GM12872 (cell line): ENCODE measurements at regions not wholly inside any gene's neighbourhood (a gene's known extent, or its start where the extent isn't known, plus 50 kb on each side); places are given as distances from the start of the nearest gene placed in this dataset.

ENCODE experiments used
- CTCF ChIP-seq: IDR thresholded peaks from 3 replicates; pipeline ENCODE4 v1.5.1; 2011; ENCODE audit warnings: low read depth, mild to moderate bottlenecking, low read length, moderate library complexity; ENCODE audit not compliant: insufficient read depth

GRCh38 chr6:94501516-94501915 lies 1075.8 kb upstream of the MANEA start:
- TF ChIP-seq CTCF, result no peak

- no peak for TF ChIP-seq CTCF
Measured at GRCh38 chr6:94498099-94498498, 1078.7 kb upstream of the EPHA7 start.

- TF ChIP-seq CTCF, result no peak
Measured at GRCh38 chr6:94494500-94494899, 1075.1 kb upstream of the EPHA7 start.

GRCh38 chr6:94487371-94487770 lies 1068.0 kb upstream of the EPHA7 start:
- TF ChIP-seq CTCF, result no peak

GRCh38 chr6:94478133-94479005 lies 1059.0 kb upstream of the EPHA7 start:
- no peak for TF ChIP-seq CTCF

- TF ChIP-seq CTCF, result no peak
Measured at GRCh38 chr6:94468830-94469229, 1049.5 kb upstream of the EPHA7 start.

GRCh38 chr6:94464018-94464510 lies 1044.7 kb upstream of the EPHA7 start:
- TF ChIP-seq CTCF, result no peak
